ENCODE measurements at regions not wholly inside any gene's neighbourhood (a gene's known extent, or its start where the extent isn't known, plus 50 kb on each side); places are given as distances from the start of the nearest gene placed in this dataset.

- Histone ChIP-seq H3K9me3 (no peaks in the 10 kb centered on the region), H3K4me3 (no peak overlapping the region), H3K36me3 (no peaks in the 10 kb centered on the region), H3K27ac (no peak overlapping the region), H3K4me1 (no peaks in the 10 kb centered on the region), H3K27me3 (no peaks in the 10 kb centered on the region)
- no peak for DNase-seq (ENCODE audit: low spot score in 2 of 2)
- no peak for TF ChIP-seq CTCF (IDR thresholded peaks at IDR 0.05)
- intact Hi-C loops (cut with DNase I), result no loop called here
These were observed 397.7 kb downstream of the UQCRFS1 start for GRCh38 chr19:28815257-28815656.

- H3K27me3 ChIP-seq, result no peaks in the 10 kb centered on the region
These were observed 418.6 kb downstream of the UQCRFS1 start for GRCh38 chr19:28794301-28794700.

GRCh38 chr19:28793391-28794168 lies 419.4 kb downstream of the UQCRFS1 start:
- Histone ChIP-seq H3K9me3 (no peaks in the 10 kb centered on the region), H3K4me1 (no peaks in the 10 kb centered on the region), H3K27ac (no peak overlapping the region), H3K36me3 (no peaks in the 10 kb centered on the region), H3K4me3 (peak overlapping the region in 1 of 2 donors; percentile 4), H3K27me3 (no peaks in the 10 kb centered on the region)
- TF ChIP-seq CTCF (IDR thresholded peaks at IDR 0.05), result no peak
- DNase-seq (ENCODE audit: low spot score in 2 of 2), result no peak
- intact Hi-C loops (cut with DNase I), result no loop called here

More at GRCh38 chr19:28794301-28794700, 418.6 kb downstream of the UQCRFS1 start:
- DNase-seq (ENCODE audit: low spot score in 2 of 2), result no peak
- H3K9me3 ChIP-seq, result no peaks in the 10 kb centered on the region
- H3K36me3 ChIP-seq, result no peaks in the 10 kb centered on the region
- H3K27ac ChIP-seq, result no peak overlapping the region
- TF ChIP-seq CTCF (IDR thresholded peaks at IDR 0.05), result no peak
- no peaks in the 10 kb centered on the region for H3K4me1 ChIP-seq
- H3K4me3 ChIP-seq, result no peak overlapping the region
- intact Hi-C loops (cut with DNase I), result no loop called here

GRCh38 chr19:28785971-28786370 lies 427.0 kb downstream of the UQCRFS1 start:
- no peaks in the 10 kb centered on the region for H3K4me1 ChIP-seq

GRCh38 chr19:28764066-28764465 lies 448.9 kb downstream of the UQCRFS1 start:
- no peak for TF ChIP-seq CTCF (IDR thresholded peaks at IDR 0.05)
- no peak for DNase-seq (ENCODE audit: low spot score in 2 of 2)

More at GRCh38 chr19:28785971-28786370, 427.0 kb downstream of the UQCRFS1 start:
- no peak for TF ChIP-seq CTCF (IDR thresholded peaks at IDR 0.05)
- intact Hi-C loops (cut with DNase I), result no loop called here
- no peak overlapping the region for H3K27ac ChIP-seq
- peaks cover 0 to 18% of the 10 kb centered on the region in 2 donors for H3K9me3 ChIP-seq
- no peaks in the 10 kb centered on the region for H3K27me3 ChIP-seq
- no peak for DNase-seq (ENCODE audit: low spot score in 2 of 2)
- no peak overlapping the region for H3K4me3 ChIP-seq
- H3K36me3 ChIP-seq, result no peaks in the 10 kb centered on the region

More at GRCh38 chr19:28764066-28764465, 448.9 kb downstream of the UQCRFS1 start:
- no peaks in the 10 kb centered on the region for H3K4me1 ChIP-seq
- peaks cover 4% of the 10 kb centered on the region in 2 donors for H3K9me3 ChIP-seq
- intact Hi-C loops (cut with DNase I), result no loop called here
- no peak overlapping the region for H3K4me3 ChIP-seq
- no peak overlapping the region for H3K27ac ChIP-seq
- no peaks in the 10 kb centered on the region for H3K36me3 ChIP-seq
- no peaks in the 10 kb centered on the region for H3K27me3 ChIP-seq
